DND-41 (cell line): ENCODE measurements at regions not wholly inside any gene's neighbourhood (a gene's known extent, or its start where the extent isn't known, plus 50 kb on each side); places are given as distances from the start of the nearest gene placed in this dataset.

Source experiments
- ATAC-seq: fragments of 200-7000 bp; cut with Tn5 transposase; 3 replicates; pipeline ENCODE4 v1.9.1; 2021; ENCODE audit warnings: low read depth; ENCODE audit not compliant: insufficient read depth
- DNase-seq: peaks from one replicate; pipeline ENCODE4 v3.0.0-alpha.2; 2020
- H2AFZ ChIP-seq: 2 replicates; pipeline ENCODE4 v1.6.0; 2012; ENCODE audit warnings: low read depth, low read length
- H3K27ac ChIP-seq: 2 replicates; pipeline ENCODE4 v1.5.1; 2012; ENCODE audit warnings: low read length, inconsistent platforms
- H3K27me3 ChIP-seq: fragments of 200-600 bp; sonication (generic); 2 replicates; pipeline ENCODE4 v1.6.0; 2012; ENCODE audit warnings: low read length, mild to moderate bottlenecking, inconsistent platforms; ENCODE audit not compliant: insufficient read depth, poor library complexity
- H3K36me3 ChIP-seq: 2 replicates; pipeline ENCODE4 v1.5.1; 2012; ENCODE audit warnings: low read length, inconsistent platforms; ENCODE audit not compliant: insufficient read depth
- H3K4me1 ChIP-seq: 2 replicates; pipeline ENCODE4 v1.5.1; 2012; ENCODE audit warnings: mild to moderate bottlenecking, low read length; ENCODE audit not compliant: insufficient read depth
- H3K4me2 ChIP-seq: 2 replicates; pipeline ENCODE4 v1.6.0; 2012; ENCODE audit warnings: mild to moderate bottlenecking, moderate library complexity, low read length, inconsistent platforms; ENCODE audit not compliant: insufficient read depth
- H3K4me3 ChIP-seq, 2 experiments: fragments of 200-600 bp in 1 of 2; shearing (Covaris generic) in 1 of 2; 2 replicates each; pipeline ENCODE4 v1.5.1; 2012 to 2016; ENCODE audit warnings: inconsistent platforms in 2 of 2, low read length in 2 of 2, mild to moderate bottlenecking in 2 of 2, low read depth in 1 of 2, moderate library complexity in 1 of 2
- H3K79me2 ChIP-seq: 2 replicates; pipeline ENCODE4 v1.6.0; 2012; ENCODE audit warnings: low read length, inconsistent platforms; ENCODE audit not compliant: insufficient read depth
- H3K9ac ChIP-seq: 2 replicates; pipeline ENCODE4 v1.6.0; 2012; ENCODE audit warnings: low read depth, mild to moderate bottlenecking, inconsistent platforms, low read length, moderate library complexity
- H3K9me3 ChIP-seq: 2 replicates; pipeline ENCODE4 v1.5.1; 2012; ENCODE audit warnings: low read length, moderate library complexity, mild to moderate bottlenecking, inconsistent platforms; ENCODE audit not compliant: insufficient read depth, severe bottlenecking
- H4K20me1 ChIP-seq: 2 replicates; pipeline ENCODE4 v1.6.0; 2012; ENCODE audit warnings: low read length; ENCODE audit not compliant: insufficient read depth
- EZH2 ChIP-seq: IDR thresholded peaks from 3 replicates; pipeline ENCODE4 v1.6.1; 2012; ENCODE audit warnings: borderline replicate concordance, low read depth, mild to moderate bottlenecking, moderate library complexity, low read length, inconsistent platforms; ENCODE audit not compliant: severe bottlenecking
- TF ChIP-seq, protein P1 (sequence below): IDR thresholded peaks from 2 replicates; pipeline ENCODE4 v1.5.1; 2012; ENCODE audit warnings: borderline replicate concordance, low read length, moderate library complexity, mild to moderate bottlenecking; ENCODE audit not compliant: poor library complexity, severe bottlenecking; ENCODE audit errors: extremely low read depth

DNA sequence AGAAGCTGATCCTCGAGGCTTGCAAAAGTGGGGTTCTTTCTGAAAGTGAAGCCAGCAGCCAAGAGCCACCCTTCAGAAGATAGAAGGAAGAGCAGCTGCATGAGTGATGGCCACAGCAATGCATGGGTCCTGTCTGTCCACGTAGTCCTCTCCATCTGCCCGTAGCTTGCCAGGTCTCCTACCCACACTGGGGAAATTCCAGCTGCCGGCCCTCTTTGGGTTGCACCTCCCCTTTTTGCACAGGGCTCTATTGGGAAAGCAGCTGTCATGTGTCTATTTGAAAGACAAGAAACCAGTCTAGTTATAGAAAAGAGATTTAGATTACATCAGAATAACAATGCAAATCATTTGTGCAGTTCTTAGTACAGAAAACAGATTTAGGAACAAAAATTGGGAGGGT, 204.4 kb downstream of the GIPC2 start:
- no peak overlapping the region for H3K9ac ChIP-seq
- H3K4me3 ChIP-seq, result no peak overlapping the region
- no peaks in the 10 kb centered on the region for H4K20me1 ChIP-seq
- H3K36me3 ChIP-seq, result no peaks in the 10 kb centered on the region
- TF ChIP-seq, protein P1, sequence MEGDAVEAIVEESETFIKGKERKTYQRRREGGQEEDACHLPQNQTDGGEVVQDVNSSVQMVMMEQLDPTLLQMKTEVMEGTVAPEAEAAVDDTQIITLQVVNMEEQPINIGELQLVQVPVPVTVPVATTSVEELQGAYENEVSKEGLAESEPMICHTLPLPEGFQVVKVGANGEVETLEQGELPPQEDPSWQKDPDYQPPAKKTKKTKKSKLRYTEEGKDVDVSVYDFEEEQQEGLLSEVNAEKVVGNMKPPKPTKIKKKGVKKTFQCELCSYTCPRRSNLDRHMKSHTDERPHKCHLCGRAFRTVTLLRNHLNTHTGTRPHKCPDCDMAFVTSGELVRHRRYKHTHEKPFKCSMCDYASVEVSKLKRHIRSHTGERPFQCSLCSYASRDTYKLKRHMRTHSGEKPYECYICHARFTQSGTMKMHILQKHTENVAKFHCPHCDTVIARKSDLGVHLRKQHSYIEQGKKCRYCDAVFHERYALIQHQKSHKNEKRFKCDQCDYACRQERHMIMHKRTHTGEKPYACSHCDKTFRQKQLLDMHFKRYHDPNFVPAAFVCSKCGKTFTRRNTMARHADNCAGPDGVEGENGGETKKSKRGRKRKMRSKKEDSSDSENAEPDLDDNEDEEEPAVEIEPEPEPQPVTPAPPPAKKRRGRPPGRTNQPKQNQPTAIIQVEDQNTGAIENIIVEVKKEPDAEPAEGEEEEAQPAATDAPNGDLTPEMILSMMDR, result no peak
- no peak for TF ChIP-seq EZH2
- no peaks in the 10 kb centered on the region for H3K27me3 ChIP-seq
- H3K4me2 ChIP-seq, result no peak overlapping the region
- no peak overlapping the region for H3K27ac ChIP-seq
- no peaks in the 10 kb centered on the region for H3K9me3 ChIP-seq
- no peak overlapping the region for H2AFZ ChIP-seq
- no peak for ATAC-seq
- no peak for DNase-seq
- H3K4me1 ChIP-seq, result no peaks in the 10 kb centered on the region
- no peaks in the 10 kb centered on the region for H3K79me2 ChIP-seq

- H3K27me3 ChIP-seq, result no peaks in the 10 kb centered on the region
- H3K9me3 ChIP-seq, result no peaks in the 10 kb centered on the region
- H3K4me3 ChIP-seq, result no peak overlapping the region
- no peak overlapping the region for H3K9ac ChIP-seq
- no peaks in the 10 kb centered on the region for H3K4me1 ChIP-seq
- no peaks in the 10 kb centered on the region for H3K36me3 ChIP-seq
- no peak overlapping the region for H3K27ac ChIP-seq
- H3K4me2 ChIP-seq, result no peak overlapping the region
- H3K79me2 ChIP-seq, result no peaks in the 10 kb centered on the region
- ATAC-seq, result no peak
- TF ChIP-seq, protein P1, result no peak
- no peak for TF ChIP-seq EZH2
- DNase-seq, result no peak
- H2AFZ ChIP-seq, result no peak overlapping the region
- no peaks in the 10 kb centered on the region for H4K20me1 ChIP-seq
These were observed 208.8 kb downstream of the GIPC2 start for GRCh38 chr1:78254517-78254916.

GRCh38 chr1:78255383-78255782, 209.6 kb downstream of the GIPC2 start:
- no peaks in the 10 kb centered on the region for H3K36me3 ChIP-seq
- H4K20me1 ChIP-seq, result no peaks in the 10 kb centered on the region
- no peak overlapping the region for H3K4me2 ChIP-seq
- TF ChIP-seq EZH2, result no peak
- TF ChIP-seq, protein P1, result no peak
- H3K4me1 ChIP-seq, result no peaks in the 10 kb centered on the region
- H2AFZ ChIP-seq, result no peak overlapping the region
- ATAC-seq (no peak), DNase-seq (no peak)
- no peaks in the 10 kb centered on the region for H3K79me2 ChIP-seq
- no peak overlapping the region for H3K27ac ChIP-seq
- no peaks in the 10 kb centered on the region for H3K27me3 ChIP-seq
- H3K9ac ChIP-seq, result no peak overlapping the region
- no peaks in the 10 kb centered on the region for H3K9me3 ChIP-seq
- H3K4me3 ChIP-seq, result no peak overlapping the region

DNA sequence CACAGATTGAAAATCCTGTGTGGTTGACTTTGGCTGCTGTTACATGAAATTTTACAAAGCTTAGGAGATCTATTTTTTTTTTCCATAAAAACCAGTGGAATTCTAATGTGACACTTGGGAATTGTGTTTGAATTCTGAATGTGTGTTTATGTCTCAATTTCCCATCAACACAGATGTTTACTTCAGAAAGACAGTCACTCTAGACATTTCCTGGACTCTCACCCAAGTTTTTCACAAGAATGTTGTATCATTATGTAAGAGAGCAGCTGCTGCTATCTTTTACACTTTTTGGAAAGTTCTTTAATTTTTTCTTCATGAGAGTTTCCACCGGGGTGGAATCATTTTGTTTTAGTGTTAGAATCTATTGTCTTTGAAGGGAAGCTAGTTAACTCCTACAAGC, 210.1 kb downstream of the GIPC2 start:
- Histone ChIP-seq H3K9me3 (no peaks in the 10 kb centered on the region), H3K27me3 (no peaks in the 10 kb centered on the region), H2AFZ (no peak overlapping the region), H3K27ac (no peak overlapping the region), H4K20me1 (no peaks in the 10 kb centered on the region), H3K4me3 (no peak overlapping the region), H3K79me2 (no peaks in the 10 kb centered on the region), H3K36me3 (no peaks in the 10 kb centered on the region), H3K9ac (no peak overlapping the region), H3K4me2 (no peak overlapping the region), H3K4me1 (no peaks in the 10 kb centered on the region)
- ATAC-seq (no peak), DNase-seq (no peak)
- TF ChIP-seq, protein P1, result no peak
- no peak for TF ChIP-seq EZH2
